OCI-M1 (cell line): ENCODE measurements at regions not wholly inside any gene's neighbourhood (a gene's known extent, or its start where the extent isn't known, plus 50 kb on each side); places are given as distances from the start of the nearest gene placed in this dataset.

Experiments
- DNase-seq: peaks from one replicate; lab custom pipeline; 2025; lab: John Stamatoyannopoulos, UW

DNA sequence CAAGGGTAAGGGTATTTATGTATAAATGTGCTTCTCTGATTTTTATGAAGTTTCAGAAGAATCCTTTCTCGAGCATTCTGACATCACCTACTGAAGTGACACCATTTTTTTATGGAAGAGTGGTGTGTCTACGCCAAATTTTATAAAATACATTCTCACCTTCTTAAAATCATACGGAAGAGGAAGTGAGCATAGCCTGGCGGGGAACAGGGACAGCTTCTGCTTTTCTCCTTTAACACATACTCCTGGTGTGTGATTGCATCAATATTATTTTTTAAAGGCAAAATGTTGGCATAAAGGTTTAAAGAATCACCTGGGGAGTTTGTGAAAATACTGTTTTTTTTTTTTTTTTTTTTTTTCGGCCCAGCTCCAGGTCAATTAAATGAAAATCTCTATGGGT, 733.6 kb upstream of the MAN1A1 start:
- DNase-seq = peak; percentile 35

DNA sequence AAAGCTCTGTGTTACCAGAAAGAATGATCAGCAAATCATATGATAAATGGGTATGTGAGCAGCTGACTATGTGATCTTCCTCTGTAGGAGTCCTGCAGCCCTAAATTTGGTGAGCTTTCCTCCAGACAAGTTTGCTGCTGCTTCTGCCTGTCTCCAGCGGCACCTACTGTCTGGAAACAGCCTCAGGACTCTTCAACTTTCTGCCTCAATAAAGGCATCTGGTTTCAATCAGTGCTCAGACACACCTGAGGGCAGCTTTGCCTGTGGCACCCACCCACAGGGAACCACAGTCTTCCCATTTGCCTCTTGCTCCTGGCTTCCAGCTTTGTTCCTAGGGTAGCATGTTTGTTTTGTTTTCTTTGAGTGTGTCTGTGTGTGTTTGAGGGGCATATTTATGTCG, 727.9 kb upstream of the MAN1A1 start:
- DNase-seq = peak; percentile 60

DNA sequence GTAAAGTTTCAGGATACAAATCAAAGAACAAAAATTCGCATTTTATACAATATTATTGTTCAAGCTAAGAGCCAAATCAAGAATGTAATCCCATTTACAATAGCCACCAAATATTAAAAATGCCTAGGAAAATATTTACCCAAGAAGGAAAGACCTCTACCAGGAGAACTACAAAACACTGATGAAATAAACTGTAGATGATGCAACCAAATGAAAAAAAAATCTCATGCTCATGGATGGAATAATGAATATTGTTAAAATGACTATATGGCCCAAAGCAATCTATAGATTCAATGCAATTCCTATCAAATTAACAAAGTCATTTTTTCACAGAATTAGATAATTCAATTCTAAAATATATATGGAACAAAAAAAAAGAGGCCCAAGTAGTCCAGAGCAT, 708.8 kb upstream of the MAN1A1 start:
- peak; percentile 55 for DNase-seq

DNA sequence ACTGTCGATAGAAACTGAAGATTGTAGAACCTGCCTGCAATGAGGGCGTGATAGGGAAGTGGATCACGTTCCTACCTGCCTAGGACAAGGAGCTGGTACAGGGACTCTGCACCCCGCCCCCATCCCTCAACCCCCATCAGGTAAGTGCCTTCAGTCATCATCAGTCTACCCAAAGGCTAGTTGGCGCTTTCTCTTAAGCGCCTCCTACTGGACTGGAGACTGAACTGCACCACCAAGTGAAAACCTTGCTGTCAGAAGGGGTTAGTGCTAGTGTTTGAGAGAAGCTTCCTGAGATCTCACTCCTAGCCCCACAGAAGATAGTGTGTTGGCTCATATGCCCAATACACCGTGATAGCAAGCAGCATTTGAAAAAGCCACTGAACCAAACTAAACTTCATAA, 706.5 kb upstream of the MAN1A1 start:
- peak; percentile 41 for DNase-seq

DNA sequence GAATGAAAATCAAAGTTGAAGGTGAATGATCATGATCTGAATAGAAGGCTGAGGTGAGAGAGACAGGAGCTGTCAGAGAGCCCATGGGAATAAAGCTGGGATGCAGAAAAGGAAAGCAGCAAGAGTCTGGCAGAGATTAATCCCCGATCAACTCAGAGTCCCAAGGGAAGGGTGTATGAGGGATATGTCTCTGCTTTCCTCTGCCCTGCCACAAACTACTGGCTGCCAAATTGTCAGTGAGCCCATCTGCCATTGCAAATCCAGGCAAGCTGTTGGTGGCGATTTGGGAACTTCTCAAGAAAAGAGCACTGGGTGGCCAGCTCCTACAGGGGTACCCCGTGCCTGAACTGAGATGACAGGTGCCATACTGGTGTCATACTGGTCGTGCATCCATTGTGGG, 705.5 kb upstream of the MAN1A1 start:
- DNase-seq = no peak

DNA sequence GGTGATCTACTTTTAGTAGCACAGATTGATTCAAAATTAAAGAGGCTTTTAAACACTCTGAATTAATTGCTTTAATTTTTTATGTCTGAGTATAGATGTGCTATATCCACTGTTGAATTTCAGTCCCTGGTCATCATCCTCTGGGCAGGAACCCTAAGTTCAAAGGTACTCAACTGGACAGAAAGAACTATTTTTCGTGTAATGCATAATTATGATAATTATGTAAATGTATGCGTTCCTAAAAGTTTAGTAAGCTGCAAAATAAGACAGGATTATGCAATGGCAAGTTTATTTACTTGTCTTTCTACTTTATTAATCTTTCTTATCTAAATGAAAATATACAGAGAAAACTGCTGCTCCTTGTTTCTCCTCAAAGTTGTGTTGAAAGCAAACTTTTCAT, 690.1 kb upstream of the MAN1A1 start:
- no peak for DNase-seq

DNA sequence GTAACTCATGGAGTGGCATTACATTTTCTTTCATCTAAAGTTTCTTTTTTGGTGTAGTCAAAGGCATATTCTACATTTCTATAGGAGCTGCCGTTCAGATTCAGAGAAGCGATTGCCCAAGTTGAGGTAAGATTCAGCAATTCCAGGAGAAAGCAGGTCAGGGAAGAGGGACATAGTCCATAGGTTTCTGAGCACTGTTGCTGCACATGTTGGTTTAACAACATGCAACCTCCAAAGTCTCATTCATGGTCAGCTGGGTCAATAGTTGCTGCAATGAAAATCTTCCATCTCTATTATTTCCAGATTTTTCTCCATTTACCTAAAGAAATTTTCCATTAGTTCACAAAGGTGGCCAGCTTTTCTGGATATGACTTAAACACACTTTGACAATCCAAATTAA, 682.3 kb upstream of the MAN1A1 start:
- DNase-seq = no peak

DNA sequence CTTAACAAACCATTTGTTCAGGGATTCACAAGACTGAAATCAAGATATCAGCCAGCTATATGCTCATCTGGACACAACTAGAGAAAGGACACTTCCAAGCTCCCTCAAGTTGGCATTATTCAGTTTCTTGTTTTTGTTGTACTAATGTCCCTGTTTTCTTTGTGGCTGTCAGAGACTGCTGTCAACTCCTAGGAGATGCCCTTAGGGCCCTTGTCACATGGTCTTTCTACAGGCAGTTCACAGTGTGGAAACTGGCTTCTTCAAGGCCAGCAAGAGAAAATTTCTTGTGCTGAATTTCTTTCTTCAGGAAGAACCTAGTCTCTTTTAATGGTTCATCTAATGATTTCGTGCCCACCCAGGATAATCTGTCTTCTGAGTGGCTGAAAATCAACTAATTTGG, 677.2 kb upstream of the MAN1A1 start:
- no peak for DNase-seq

DNA sequence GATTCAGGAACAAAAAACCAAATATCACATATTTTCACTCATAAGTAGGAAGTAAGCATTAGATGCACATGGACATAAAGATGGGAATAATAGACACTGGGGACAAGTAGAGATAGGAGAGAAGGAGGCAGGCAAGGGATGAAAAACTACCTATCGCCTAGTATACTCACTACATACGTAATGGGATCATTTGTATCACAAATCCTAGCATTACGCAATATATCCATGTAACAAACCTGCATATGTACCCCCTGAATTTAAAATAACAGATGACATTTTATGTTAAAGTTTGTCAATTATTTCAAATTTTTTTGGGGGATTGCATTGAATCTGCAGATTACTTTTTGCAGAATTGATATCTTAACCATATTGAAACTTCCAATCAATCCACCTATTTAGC, 660.5 kb upstream of the MAN1A1 start:
- DNase-seq = no peak

DNA sequence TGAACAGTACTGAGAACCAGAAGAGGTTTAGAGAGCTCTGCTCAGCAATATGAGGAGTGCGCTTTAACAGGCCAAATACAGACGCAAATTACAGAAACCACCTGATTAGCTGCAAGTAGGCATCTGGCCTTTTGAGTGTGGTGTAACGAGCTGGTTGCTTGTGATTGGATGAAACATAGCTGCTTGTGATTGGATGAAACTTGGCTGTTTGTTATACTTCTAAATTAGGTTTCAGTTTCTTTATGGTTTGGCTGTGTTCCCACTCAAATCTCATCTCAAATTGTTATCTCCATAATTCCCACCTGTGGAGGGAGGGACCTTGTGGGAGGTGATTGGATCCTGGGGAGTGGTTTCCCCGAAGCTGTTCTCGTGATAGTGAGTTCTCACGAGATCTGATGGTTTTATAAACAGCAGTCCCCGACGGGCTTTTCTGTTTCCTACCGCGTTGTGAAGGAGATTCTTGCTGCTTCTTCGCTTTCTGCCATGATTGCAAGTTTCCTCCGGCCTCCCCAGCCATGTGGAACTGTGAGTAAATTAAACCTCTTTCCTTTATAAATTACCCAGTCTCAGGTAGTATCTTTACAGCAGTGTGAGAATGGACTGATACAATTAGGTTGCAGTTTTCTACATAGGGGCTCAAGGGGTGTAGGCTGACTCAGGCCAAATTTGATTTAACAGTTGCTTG, 655.9 kb upstream of the MAN1A1 start:
- peak; percentile 46 for DNase-seq

DNA sequence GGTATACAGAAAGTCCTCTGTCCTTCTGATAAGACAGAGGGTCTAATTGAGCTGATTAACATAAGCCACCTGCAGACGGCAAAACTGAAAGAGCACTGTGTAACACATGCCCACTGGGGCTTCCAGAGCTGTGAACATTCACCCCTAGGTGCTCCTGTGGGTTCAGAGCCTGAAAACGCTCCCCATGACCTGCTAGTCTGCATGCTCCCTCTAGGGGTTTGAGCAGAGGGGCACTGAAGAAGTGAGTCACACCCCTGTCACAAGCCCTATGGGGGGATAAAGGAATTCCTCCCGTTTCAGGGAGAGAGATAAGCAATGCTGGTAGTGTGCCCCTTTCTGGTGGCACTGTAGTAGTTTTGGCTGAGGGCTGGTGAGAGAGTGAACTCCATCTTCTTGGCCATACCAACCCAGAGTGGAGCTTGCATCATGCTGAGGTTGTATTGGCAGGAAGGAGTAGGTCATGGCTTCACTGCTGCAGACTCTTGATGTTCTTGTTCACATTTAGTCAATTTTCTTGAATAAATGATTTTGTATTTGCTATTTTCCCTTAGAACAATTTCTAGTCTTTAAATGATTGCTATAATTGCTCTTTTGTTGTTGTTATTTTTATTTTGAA, 637.5 kb upstream of the MAN1A1 start:
- peak; percentile 25 for DNase-seq

DNA sequence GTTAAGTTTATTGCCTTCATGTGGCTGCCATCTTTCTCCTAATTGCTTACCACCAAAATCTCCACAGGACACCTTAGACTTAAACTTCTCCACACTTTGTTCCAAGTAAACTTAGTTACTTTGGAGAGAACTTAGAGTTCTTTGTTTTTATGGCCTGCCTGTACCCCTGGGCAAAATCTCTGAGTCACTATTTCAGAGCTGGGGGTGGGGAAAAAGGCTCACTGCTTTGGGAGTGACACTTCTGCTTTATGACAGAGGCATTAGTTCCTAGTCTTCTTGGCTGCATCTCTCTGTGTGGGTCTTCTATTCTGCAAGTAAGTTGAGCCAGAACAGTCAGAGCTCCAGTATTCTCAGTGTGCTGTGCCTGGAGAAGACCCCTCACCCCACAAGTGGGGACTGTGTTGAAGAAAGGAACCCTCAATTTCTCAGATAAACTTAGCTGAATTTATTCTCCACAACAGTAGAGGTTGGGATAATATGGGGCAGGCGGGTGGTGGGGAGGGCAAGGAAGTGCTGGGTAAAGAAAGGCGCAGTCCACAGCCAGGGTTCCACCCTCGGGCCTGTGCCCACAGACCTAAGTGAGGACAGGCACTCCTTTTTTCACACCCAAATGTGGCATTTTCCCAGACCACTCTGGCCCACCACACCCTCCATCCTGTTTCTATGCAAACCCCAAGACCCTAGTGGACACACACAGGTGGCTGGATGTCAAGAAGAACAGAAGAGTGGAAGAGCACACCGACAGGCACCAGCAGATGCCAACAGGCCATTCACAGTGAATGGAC, 636.6 kb upstream of the MAN1A1 start:
- DNase-seq = peak; percentile 87

DNA sequence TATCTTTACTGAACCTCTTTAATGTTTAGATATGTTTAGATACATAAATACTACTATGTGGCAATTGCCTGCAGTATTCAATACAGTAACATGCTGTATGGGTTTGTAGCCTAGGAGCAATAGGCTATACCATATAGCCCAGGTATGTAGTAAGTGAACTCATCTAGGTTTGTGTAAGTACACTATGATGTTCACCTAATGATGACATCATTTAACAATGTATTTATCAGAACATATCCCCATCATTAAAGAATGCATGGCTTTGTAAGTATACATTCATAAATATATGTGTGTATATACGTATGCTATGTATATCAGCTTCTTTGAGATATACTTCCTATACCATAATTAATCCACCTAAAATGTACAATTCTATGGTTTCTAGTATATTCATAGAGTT, 631.2 kb upstream of the MAN1A1 start:
- DNase-seq = no peak

DNA sequence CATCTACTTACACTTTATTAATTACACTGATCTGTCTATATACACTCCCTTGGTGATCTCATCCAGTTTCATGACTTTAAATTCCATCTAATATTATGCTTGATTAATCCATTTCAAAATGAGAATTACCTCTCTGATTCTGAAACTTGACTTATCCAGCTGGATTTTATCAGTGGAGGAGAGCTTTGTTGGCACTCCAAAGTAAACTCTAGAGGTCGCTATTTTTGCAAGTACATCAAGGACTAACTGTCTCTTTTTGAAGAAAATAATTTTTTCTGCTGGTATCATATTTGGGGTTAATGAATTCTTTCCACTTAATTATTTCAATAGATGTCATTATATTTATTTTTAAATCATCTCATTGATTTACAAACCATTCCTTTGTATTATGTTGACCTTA, 630.3 kb upstream of the MAN1A1 start:
- peak; percentile 66 for DNase-seq

DNA sequence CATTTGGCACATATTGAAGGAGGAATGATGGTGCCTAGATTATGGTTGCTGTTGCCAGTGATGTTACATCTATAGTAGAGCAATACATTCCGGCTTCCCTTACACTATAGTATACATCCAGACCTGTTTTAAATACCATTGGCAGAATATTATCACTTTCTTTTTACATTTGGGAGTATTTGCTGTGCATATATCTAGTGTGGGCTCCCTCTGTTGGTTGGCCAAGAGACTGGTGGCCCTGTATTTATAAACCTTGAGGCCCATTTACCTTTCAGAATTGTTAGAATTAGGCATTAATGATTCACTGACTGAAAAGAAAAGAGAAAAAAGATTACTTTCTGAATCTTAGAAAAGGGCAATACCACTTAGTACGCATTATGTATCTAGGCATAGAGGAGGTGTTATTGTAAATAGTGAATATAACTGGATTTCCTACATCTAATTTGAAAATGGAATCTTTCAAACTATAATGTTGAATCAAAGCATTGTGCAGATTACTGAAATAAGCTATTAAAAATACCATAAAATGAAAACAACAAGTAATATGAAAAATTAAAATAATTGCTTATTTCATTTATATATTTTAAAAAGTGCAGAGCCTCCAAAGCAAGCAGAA, 628.8 kb upstream of the MAN1A1 start:
- DNase-seq = peak; percentile 67

DNA sequence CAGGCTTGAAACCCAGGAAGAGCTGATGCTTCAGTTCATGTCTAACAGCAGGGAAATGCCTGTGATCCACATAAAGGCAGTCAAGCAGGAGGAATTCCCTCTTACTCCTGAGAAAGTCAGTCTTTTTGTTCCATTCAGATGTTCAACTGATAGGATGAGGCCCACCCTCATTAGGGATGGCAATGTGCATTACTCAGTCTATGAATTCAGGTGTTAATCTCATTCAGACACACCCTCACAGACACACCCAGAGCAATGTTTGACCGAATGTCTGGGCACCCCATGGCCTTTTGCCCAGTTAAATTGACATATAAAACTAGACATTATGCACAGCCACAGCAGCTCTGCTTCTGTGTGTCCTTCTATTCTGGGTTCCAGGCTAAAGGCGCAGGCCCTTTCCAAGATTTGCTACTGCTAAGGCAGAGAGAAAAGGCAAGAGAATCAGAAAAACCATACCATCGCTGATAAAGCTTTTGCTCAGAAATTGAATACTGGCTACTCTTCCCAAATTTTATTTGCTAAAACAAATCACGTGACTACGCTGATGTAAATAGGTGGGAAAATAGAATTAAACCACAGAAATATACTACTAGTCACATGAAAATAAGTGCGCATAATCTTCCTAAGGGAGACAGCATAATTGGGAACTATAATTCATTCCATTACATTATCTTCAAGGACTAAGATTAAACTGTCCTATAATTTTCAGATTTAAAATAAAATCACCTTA, 625.0 kb upstream of the MAN1A1 start:
- no peak for DNase-seq

DNA sequence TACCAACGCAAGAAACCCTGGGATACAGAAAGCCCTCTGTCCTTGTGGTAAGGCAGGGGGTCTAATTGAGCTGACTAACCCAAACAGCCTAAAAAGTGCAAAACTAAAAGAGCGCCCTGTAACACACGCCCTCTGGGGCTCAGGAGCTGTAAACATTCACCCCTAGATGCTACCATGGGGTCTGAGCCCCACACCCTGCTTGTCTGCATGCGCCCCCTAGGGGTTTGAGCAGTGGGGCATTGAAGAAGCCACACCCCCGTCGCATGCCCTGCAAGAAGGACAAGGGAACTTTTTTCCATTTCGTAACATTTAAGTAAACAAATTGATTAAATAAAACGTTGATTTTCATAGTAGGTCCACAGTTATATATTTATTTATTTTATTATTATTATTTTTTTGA, 616.9 kb upstream of the MAN1A1 start:
- peak; percentile 39 for DNase-seq

DNA sequence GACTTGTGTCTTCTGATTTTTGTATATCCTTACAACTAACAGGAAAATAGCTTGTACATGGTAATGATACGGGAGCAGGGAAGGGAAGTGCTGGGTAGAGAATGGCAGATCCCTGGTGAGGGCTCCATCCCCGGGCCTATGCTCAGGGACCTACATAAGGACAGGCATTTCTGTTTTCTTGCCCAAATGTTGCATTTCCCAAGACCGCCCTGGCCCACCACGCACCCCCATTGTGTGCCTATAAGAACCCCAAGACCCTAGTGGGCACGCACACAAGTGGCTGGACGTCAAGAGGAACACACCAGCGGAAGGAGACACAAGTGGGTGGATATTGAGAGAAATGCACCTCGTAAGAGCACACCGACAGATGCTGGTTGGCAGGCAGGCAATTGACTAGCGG, 616.3 kb upstream of the MAN1A1 start:
- DNase-seq = no peak

DNA sequence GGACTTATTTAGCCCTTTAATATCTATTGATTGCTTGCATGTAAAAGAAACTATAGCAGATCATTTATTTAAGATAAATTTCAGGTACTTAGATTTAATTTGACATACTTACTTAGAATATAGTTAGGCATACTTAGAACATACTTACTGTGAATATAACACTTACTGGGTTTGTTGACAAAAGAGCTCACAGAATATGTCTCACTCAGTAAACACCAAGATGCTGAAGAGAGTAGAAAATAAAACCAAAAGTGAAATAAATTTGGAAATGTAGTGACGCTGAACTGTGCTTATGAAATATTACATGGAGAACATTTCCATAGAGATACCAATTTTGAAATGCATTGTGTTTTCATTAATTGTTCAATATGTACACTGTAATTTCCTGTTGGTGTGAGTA, 615.4 kb upstream of the MAN1A1 start:
- DNase-seq = no peak

DNA sequence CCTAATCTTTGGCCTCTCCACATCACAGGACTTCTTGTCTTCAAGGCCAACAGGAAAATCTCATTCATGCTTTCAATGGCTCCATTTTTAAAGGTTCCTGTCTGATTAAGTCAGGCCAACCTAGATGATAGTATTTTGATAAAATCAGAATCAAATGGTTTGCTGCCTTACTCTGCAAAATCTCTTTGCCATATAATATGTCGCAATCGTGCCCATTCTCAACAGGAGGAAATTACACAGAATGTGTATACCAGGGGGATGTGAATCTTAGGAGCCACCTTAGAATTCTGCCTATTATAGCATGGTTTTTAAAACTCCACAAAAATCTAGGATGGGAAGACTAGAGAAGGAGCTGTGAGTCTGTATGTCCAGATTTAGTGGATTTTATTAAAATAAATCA, 612.9 kb upstream of the MAN1A1 start:
- DNase-seq = no peak

DNA sequence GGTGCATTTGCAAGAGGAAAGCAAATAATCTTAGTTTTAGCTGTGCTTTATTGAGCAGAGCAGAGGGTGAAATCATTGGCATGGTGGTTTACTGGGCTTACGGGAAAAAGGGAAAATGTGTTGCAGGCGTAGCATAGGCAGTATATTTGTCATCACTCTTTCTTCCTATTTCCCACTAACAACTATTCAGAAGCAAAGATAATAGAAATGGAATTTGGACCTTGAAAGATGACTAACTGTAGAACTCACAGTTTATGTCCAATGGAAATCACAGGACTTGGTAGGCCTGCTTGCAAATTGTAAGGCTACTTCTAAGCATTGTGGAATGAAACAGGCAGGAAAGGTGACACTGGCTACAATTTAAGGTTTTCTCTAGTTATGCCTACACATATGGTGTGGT, 611.9 kb upstream of the MAN1A1 start:
- no peak for DNase-seq

DNA sequence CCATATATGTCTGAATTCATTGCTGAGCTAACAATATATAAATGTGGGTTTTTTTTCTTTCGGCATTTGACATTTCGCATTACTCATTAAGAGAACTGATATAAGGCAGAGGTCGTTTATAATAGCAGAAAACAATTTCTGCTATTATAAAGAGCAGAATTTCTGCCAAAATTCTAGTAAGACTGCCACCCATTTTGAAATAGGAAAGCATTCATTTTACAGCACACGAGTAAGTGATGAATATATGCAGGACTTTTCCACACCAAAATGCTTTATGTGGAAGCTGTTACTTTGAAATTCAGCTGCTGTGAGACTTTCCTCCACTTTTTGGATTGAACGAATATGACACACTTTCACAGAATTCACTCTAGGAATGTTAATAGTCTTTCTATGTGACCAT, 610.9 kb upstream of the MAN1A1 start:
- DNase-seq = no peak
